K562 (cell line): ENCODE measurements at regions not wholly inside any gene's neighbourhood (a gene's known extent, or its start where the extent isn't known, plus 50 kb on each side); places are given as distances from the start of the nearest gene placed in this dataset.

Source experiments
- ATAC-seq: fragments of 200-7000 bp; cut with Tn5 transposase; 3 replicates; pipeline ENCODE4 v1.9.1; 2020; ENCODE audit warnings: moderate library complexity
- BruUV-seq: library from RNA; stranded (reverse); fragments of 400-500 nt; replicated peaks from 2 replicates; lab custom pipeline; 2021; lab: Mats Ljungman, UMichigan
- CTCF ChIA-PET: fragments of 300-600 bp; formaldehyde crosslinking; extraction: SDS; loops from one replicate; lab custom pipeline; 2021; ENCODE audit warnings: low intra/inter-chr PET ratio; lab: Yijun Ruan, JAX
- POLR2A ChIA-PET: fragments of 300-600, 350-650 bp; sonication (Branson Sonifier 250); formaldehyde crosslinking; extraction: SDS; loops from one replicate; lab custom pipeline; 2021; ENCODE audit warnings: antibody characterized with exemption, inconsistent platforms; lab: Yijun Ruan, JAX
- DNase-seq, 4 experiments: peaks; one replicate each; pipeline versions ENCODE4 v3.0.0 to v3.0.0-alpha.2; 2011 to 2018; ENCODE audit warnings: low spot score in 3 of 4, mixed read lengths in 3 of 4; ENCODE audit errors: extremely low read depth in 1 of 4
- FAIRE-seq: peaks from 2 replicates; lab custom pipeline; 2011; peaks lifted over from hg19 to GRCh38; lab: Jason Lieb, UNC
- H2AFZ ChIP-seq: 2 replicates; pipeline ENCODE4 v1.6.0; 2011; ENCODE audit warnings: low read depth, low read length, control low read depth, inconsistent platforms
- H3K27ac ChIP-seq: fragments of 200-600 bp; 3 replicates; pipeline ENCODE4 v1.8.0; 2011; ENCODE audit warnings: low read depth, mild to moderate bottlenecking, control low read depth, inconsistent platforms, low read length, moderate library complexity, mixed read lengths; ENCODE audit errors: extremely low read depth
- H3K27me3 ChIP-seq, 2 experiments: fragments of 300-600 bp in 1 of 2; 2 replicates in 1 of 2; 3 replicates in 1 of 2; pipeline versions ENCODE4 v1.6.0 to v1.8.0; 2011; ENCODE audit warnings: inconsistent platforms in 2 of 2, low read length in 2 of 2, mild to moderate bottlenecking in 1 of 2, mixed read lengths in 1 of 2, moderate library complexity in 1 of 2; ENCODE audit not compliant: control insufficient read depth in 2 of 2, insufficient read depth in 2 of 2
- H3K36me3 ChIP-seq: fragments of 300-600 bp; 3 replicates; pipeline ENCODE4 v1.8.0; 2011; ENCODE audit warnings: mild to moderate bottlenecking, low read length, inconsistent platforms; ENCODE audit not compliant: control insufficient read depth, insufficient read depth
- H3K4me1 ChIP-seq, 2 experiments: fragments of 200-600 bp in 1 of 2; replicated peaks in 1 of 2; 2 replicates in 1 of 2; 3 replicates in 1 of 2; pipeline versions ENCODE4 v1.5.1 to v1.8.0; 2011; ENCODE audit warnings: inconsistent platforms in 2 of 2, low read length in 2 of 2, mild to moderate bottlenecking in 1 of 2, mixed read lengths in 1 of 2, moderate library complexity in 1 of 2; ENCODE audit not compliant: control insufficient read depth in 2 of 2, insufficient read depth in 2 of 2
- H3K4me2 ChIP-seq: 2 replicates; pipeline ENCODE4 v1.6.1; 2011; ENCODE audit warnings: low read length, control low read depth, inconsistent platforms, mixed read lengths; ENCODE audit not compliant: insufficient read depth
- H3K4me3 ChIP-seq: fragments of 200-600 bp; sonication (generic), shearing (Covaris generic); 2 replicates; pipeline ENCODE4 v1.5.1; 2016; ENCODE audit warnings: control low read depth, inconsistent platforms
- H3K79me2 ChIP-seq: fragments of 200-600 bp; 3 replicates; pipeline ENCODE4 v1.8.0; 2011; ENCODE audit warnings: low read length, inconsistent platforms; ENCODE audit not compliant: control insufficient read depth, insufficient read depth
- H3K9ac ChIP-seq, 2 experiments: 2 replicates each; pipeline versions ENCODE4 v1.6.0 to v1.6.1; 2011; ENCODE audit warnings: low read depth in 2 of 2, low read length in 2 of 2, control low read depth in 1 of 2, inconsistent platforms in 1 of 2, mild to moderate bottlenecking in 1 of 2, mixed read lengths in 1 of 2; ENCODE audit not compliant: insufficient read depth in 1 of 2
- H3K9me1 ChIP-seq: one replicate; pipeline ENCODE4 v1.6.0; 2011; ENCODE audit warnings: inconsistent platforms, mild to moderate bottlenecking, low read length, moderate library complexity; ENCODE audit not compliant: control insufficient read depth, insufficient read depth
- H3K9me3 ChIP-seq: replicated peaks from 2 replicates; pipeline ENCODE4 v1.5.1; 2011; ENCODE audit warnings: low read depth, low read length, inconsistent platforms; ENCODE audit not compliant: control insufficient read depth, insufficient read depth
- H4K20me1 ChIP-seq: replicated peaks from 2 replicates; pipeline ENCODE4 v1.6.1; 2011; ENCODE audit warnings: low read length, inconsistent platforms, mixed read lengths; ENCODE audit not compliant: control insufficient read depth, insufficient read depth
- BCLAF1 ChIP-seq, 2 experiments: fragments of 450-650 bp in 1 of 2; IDR thresholded peaks; 2 replicates each; pipeline ENCODE4 v1.6.1; 2011 to 2017; ENCODE audit warnings: low read depth in 2 of 2, antibody characterized with exemption in 1 of 2, borderline replicate concordance in 1 of 2, low read length in 1 of 2, mild to moderate bottlenecking in 1 of 2, mixed read lengths in 1 of 2; ENCODE audit not compliant: control insufficient read depth in 1 of 2
- JUN ChIP-seq, 2 experiments: sonication (generic) in 1 of 2; formaldehyde crosslinking in 1 of 2; IDR thresholded peaks; 2 replicates each; pipeline versions ENCODE4 v1.6.1 to v1.8.0; 2012 to 2022; ENCODE audit warnings: borderline replicate concordance in 2 of 2, mild to moderate bottlenecking in 2 of 2, improper control_type of control experiment in 1 of 2, low read depth in 1 of 2, low read length in 1 of 2, missing genetic modification reagents in 1 of 2
- MAFK ChIP-seq: IDR thresholded peaks from 2 replicates; pipeline ENCODE4 v1.6.1; 2011; ENCODE audit warnings: low read length, improper control_type of control experiment
- MEF2A ChIP-seq: IDR thresholded peaks from 2 replicates; pipeline ENCODE4 v1.6.1; 2011; ENCODE audit warnings: low read depth, mild to moderate bottlenecking, low read length, moderate library complexity; ENCODE audit not compliant: control insufficient read depth
- NFE2L1 ChIP-seq: fragments of 450-650 bp; IDR thresholded peaks from 2 replicates; pipeline ENCODE4 v1.6.1; 2016; ENCODE audit warnings: missing genetic modification characterization, low read depth, mild to moderate bottlenecking, missing compliant biosample characterization, moderate library complexity, borderline replicate concordance
- SAFB ChIP-seq: fragments of 200-400 bp; formaldehyde crosslinking; IDR thresholded peaks from 2 replicates; pipeline ENCODE4 v1.6.1; 2017; ENCODE audit warnings: low read depth, low read length, borderline replicate concordance
- ZNF263 ChIP-seq: sonication (generic); formaldehyde crosslinking; IDR thresholded peaks from 2 replicates; pipeline ENCODE4 v1.8.0; 2022; ENCODE audit warnings: mild to moderate bottlenecking, missing genetic modification reagents, borderline replicate concordance
- ZNF76 ChIP-seq: fragments of 250-450 bp; sonication (Bioruptor Pico); IDR thresholded peaks from 2 replicates; pipeline ENCODE4 v1.4.0; 2020; ENCODE audit warnings: mild to moderate bottlenecking, moderate library complexity, borderline replicate concordance
- WGBS: fragments of 100-300 bp; shearing (Covaris generic); methylation state at CpG from one replicate; pipeline ENCODE4 v1.1.6; 2016; ENCODE audit warnings: low coverage, mixed read lengths; ENCODE audit not compliant: insufficient coverage; ENCODE audit errors: missing lambda C conversion rate; 5-methylcytosine and 5-hydroxymethylcytosine counted together
- in situ Hi-C: fragments of 300-500 bp; cut with MboI; formaldehyde crosslinking; loops from 4 replicates; pipeline ENCODE4 v1.15.0; 2018; ENCODE audit warnings: inconsistent platforms, mixed read lengths
- intact Hi-C: fragments of 100-400 bp; cut with micrococcal nuclease; formaldehyde crosslinking; loops from 2 replicates; pipeline ENCODE4 v1.14.2; 2022
- TF ChIP-seq, protein P1 (sequence below): fragments of 250-450 bp; sonication (Bioruptor Pico); IDR thresholded peaks from 2 replicates; pipeline ENCODE4 v1.5.0; 2021

DNA sequence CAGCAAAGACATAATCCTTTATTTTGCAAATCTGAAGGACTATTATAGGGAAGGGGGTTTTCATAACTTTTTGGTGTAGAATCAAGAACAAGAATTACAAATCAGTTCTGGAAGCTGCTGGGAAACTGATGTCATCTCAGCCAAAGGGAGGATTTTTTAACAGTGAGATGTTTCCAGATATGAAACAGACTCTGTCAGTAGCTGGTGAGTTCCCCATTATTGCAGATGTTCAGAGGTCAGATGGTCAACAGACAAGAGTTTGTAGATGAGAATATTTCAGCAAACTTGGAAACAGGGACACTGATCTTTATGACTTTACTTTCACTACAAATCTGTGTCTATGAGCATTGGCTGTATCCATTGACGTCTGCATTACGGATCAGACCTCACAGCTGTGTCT lies 71.9 kb upstream of the LPP start (continued):
- TF ChIP-seq JUN (IDR thresholded peaks at IDR 0.05; ENCODE audit: borderline replicate concordance, low read depth, low read length) (no peak), JUN (CRISPR knock-in tag; IDR thresholded peaks at IDR 0.05; ENCODE audit: borderline replicate concordance) (no peak)

- CTCF ChIA-PET = no interaction called here
- ATAC-seq = no peak
- H3K79me2 ChIP-seq = no peaks in the 10 kb centered on the region
- no peak overlapping the region for H3K4me3 ChIP-seq
- no peak overlapping the region for H3K27ac ChIP-seq
- WGBS = 0% methylated on average over 1 of the region's 1 CpG
- intact Hi-C loops = no loop called here
- H3K4me1 ChIP-seq = no peaks in the 10 kb centered on the region
- no peaks in the 10 kb centered on the region for H3K9me3 ChIP-seq
- no peaks in the 10 kb centered on the region for H4K20me1 ChIP-seq
- H3K9me1 ChIP-seq = no peaks in the 10 kb centered on the region
- no peaks in the 10 kb centered on the region for H3K27me3 ChIP-seq
- POLR2A ChIA-PET = no interaction called here
- no peak overlapping the region for H3K4me2 ChIP-seq
- TF ChIP-seq, protein P1, sequence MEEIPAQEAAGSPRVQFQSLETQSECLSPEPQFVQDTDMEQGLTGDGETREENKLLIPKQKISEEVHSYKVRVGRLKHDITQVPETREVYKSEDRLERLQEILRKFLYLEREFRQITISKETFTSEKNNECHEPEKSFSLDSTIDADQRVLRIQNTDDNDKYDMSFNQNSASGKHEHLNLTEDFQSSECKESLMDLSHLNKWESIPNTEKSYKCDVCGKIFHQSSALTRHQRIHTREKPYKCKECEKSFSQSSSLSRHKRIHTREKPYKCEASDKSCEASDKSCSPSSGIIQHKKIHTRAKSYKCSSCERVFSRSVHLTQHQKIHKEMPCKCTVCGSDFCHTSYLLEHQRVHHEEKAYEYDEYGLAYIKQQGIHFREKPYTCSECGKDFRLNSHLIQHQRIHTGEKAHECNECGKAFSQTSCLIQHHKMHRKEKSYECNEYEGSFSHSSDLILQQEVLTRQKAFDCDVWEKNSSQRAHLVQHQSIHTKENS (CRISPR knock-in tag) = no peak
- no peak for TF ChIP-seq NFE2L1 (tag)
- no peak for TF ChIP-seq ZNF263 (CRISPR knock-in tag)
- no peak for TF ChIP-seq SAFB
- no peak for TF ChIP-seq MAFK
- no peak for TF ChIP-seq MEF2A
- no peak for TF ChIP-seq BCLAF1 (IDR thresholded peaks at IDR 0.05; ENCODE audit: borderline replicate concordance in 1 of 2, control insufficient read depth in 1 of 2, low read depth in 2 of 2, low read length in 1 of 2)
- no peak for TF ChIP-seq ZNF76 (CRISPR knock-in tag)
- DNase-seq = no peak
- BruUV-seq = no TSS peak
- in situ Hi-C loops = no loop called here
- H3K36me3 ChIP-seq = no peaks in the 10 kb centered on the region
- no peak overlapping the region for H2AFZ ChIP-seq
- no peak overlapping the region for H3K9ac ChIP-seq
- no peak for FAIRE-seq
Measured at GRCh38 chr3:188082450-188082849, 71.5 kb upstream of the LPP start.
